ENCODE measurements at regions not wholly inside any gene's neighbourhood (a gene's known extent, or its start where the extent isn't known, plus 50 kb on each side); places are given as distances from the start of the nearest gene placed in this dataset.

DNA sequence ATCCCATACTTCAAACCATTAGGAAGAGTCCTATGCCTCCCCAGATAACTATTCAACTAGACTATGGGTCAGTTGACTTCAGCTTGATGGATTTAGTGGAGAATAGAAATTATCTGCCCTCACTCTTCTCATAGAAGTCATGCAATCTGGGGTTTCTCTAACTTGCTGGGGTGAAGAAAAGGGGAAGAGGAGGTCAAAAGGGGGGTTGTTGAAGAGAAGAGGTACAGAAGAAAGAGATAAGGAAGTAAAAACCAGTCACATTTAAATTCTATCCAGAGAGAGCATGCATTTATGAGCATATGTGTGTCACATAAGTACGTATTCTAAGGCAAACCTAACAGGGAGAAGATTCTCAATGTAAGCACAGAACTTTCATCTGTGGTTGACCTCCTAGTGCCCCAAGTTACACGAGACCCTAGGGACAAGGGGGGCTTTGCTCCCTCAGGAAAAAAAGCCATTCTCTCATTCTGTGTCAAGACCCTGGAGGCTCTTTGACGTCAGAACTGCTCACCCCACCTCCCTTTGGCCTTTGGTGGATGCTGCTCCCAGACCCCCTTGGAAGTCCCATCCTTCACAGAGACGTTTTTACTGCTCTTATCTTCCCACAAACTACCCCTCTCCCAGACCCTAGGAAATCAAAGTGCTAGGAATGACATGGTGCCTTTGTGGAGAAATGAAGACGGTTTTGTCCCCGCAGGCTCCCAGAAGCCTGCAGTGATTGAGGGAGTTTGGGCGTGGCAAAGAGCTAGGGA lies 236.8 kb upstream of the TNP1 start:
- no peak for DNase-seq (ENCODE audit: low read depth)
- no peak for TF ChIP-seq CTCF (IDR thresholded peaks at IDR 0.05; ENCODE audit: low read length, missing control alignments)
- no peak overlapping the region for H3K4me3 ChIP-seq (replicated peaks; ENCODE audit: low read depth, low read length)

DNA sequence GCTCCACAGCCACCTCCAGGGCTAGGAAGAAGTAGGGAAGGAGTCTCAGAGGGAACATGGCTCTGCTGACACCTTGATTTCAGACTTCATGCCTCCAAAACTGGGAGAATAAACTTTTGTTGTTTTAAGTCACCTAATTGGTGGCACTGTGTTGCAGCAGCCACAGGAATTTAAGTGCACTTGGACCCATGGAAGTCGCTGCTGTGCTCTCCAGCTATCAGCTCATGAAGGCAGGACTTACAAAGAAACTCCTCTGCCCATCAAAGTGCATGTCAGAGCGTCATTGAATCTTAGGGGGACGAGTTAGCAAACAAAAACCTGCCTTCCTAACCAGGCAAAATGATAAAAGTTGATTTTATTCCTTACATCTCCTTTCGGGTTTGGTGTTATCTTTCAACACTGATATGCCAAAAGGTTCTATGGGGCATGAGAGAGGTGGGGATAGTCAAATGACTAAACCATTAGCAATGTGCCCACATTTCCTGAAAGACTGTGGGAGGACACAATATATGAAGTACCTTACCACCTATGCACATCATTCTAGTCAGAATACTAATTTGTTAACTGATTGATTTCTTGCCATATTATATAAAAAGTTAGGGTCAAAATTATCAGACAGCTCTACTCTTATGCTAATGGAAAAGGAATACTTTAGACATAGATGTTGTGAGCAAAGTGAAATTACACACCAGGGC lies 235.8 kb upstream of the TNP1 start:
- TF ChIP-seq CTCF (IDR thresholded peaks at IDR 0.05; ENCODE audit: low read length, missing control alignments): no peak
- no peak overlapping the region for H3K4me3 ChIP-seq (replicated peaks; ENCODE audit: low read depth, low read length)
- DNase-seq (ENCODE audit: low read depth): no peak

- TF ChIP-seq CTCF (IDR thresholded peaks at IDR 0.05; ENCODE audit: low read length, missing control alignments): no peak
- DNase-seq (ENCODE audit: low read depth): no peak
- H3K4me3 ChIP-seq (replicated peaks; ENCODE audit: low read depth, low read length): no peak overlapping the region
Measured at GRCh38 chr2:217092710-217093379, 233.0 kb upstream of the TNP1 start.

DNA sequence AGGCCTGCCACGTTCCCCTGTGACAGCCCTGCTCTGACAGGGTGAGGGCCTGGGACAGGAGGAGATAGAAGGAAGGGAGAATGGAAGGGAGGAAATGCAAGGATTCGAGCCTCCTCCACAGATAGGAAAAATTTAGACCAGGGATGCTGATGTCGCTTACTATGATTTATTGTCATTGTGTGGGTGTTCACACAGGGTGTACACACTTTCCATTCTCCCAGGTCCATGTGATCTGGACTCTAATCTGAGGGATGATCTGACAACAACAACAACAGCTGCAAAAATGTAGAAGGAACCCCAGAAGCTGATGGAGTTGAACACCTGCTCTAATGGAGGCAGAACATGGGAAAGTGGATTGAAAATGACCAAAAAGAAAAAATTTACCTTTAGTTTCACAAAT lies 231.7 kb upstream of the TNP1 start:
- DNase-seq (ENCODE audit: low read depth): no peak
- no peak overlapping the region for H3K4me3 ChIP-seq (replicated peaks; ENCODE audit: low read depth, low read length)
- no peak for TF ChIP-seq CTCF (IDR thresholded peaks at IDR 0.05; ENCODE audit: low read length, missing control alignments)

- H3K4me3 ChIP-seq (replicated peaks; ENCODE audit: low read depth, low read length): no peak overlapping the region
- DNase-seq (ENCODE audit: low read depth): no peak
- no peak for TF ChIP-seq CTCF (IDR thresholded peaks at IDR 0.05; ENCODE audit: low read length, missing control alignments)
Measured at GRCh38 chr2:217090884-217091283, 231.0 kb upstream of the TNP1 start.

DNA sequence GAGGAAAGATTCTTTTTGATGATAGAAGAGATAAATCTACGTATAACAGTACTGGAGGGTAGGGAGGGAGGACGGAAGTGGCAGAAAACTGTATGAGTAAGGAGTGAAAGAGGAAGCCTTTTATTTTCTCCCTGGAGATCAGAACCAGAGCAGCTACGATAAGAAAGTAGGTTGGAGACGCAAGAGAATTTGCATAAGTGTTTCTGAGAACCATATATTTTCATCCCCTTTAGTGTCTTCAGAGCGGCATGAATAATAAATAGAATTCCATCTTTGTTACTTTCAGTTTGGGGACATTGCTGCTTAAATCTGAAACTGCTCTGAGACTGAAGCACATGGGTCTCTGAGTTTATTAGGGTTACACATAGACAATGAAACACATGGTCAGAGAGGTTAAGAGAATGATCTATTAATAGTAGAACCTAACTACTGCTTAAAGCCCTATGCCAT lies 230.2 kb upstream of the TNP1 start:
- no peak for TF ChIP-seq CTCF (IDR thresholded peaks at IDR 0.05; ENCODE audit: low read length, missing control alignments)
- peak overlapping the region; percentile 21 for H3K4me3 ChIP-seq (replicated peaks; ENCODE audit: low read depth, low read length)
- peak; percentile 47 for DNase-seq (ENCODE audit: low read depth)

All from fibroblast of pulmonary artery (primary cell).